Hepatocyte (in vitro differentiated cells): ENCODE measurements at regions not wholly inside any gene's neighbourhood (a gene's known extent, or its start where the extent isn't known, plus 50 kb on each side); places are given as distances from the start of the nearest gene placed in this dataset.

ENCODE experiments used
- DNase-seq: peaks from one replicate; pipeline ENCODE4 v3.0.0-alpha.2; 2016; ENCODE audit warnings: low spot score
- H2AFZ ChIP-seq: fragments of 200-600 bp; sonication (generic); 2 replicates; pipeline ENCODE4 v1.6.0; 2016; ENCODE audit warnings: antibody characterized with exemption, mild to moderate bottlenecking
- H3K27ac ChIP-seq: fragments of 200-600 bp; sonication (generic); 2 replicates; pipeline ENCODE4 v1.5.1; 2016; ENCODE audit warnings: mild to moderate bottlenecking
- H3K27me3 ChIP-seq: fragments of 200-600 bp; sonication (generic); 2 replicates; pipeline ENCODE4 v1.6.1; 2016
- H3K36me3 ChIP-seq: fragments of 200-600 bp; sonication (generic); replicated peaks from 2 replicates; pipeline ENCODE4 v1.5.1; 2016; ENCODE audit warnings: low read depth; ENCODE audit not compliant: insufficient read depth
- H3K4me1 ChIP-seq: fragments of 200-600 bp; sonication (generic); 2 replicates; pipeline ENCODE4 v1.5.1; 2016; ENCODE audit warnings: mild to moderate bottlenecking, moderate library complexity; ENCODE audit not compliant: insufficient read depth
- H3K4me2 ChIP-seq: fragments of 200-600 bp; sonication (generic); 2 replicates; pipeline ENCODE4 v1.6.0; 2016
- H3K4me3 ChIP-seq: fragments of 200-600 bp; sonication (generic); 2 replicates; pipeline ENCODE4 v1.5.1; 2016; ENCODE audit warnings: mild to moderate bottlenecking
- H3K79me2 ChIP-seq: fragments of 200-600 bp; sonication (generic); 2 replicates; pipeline ENCODE4 v1.6.0; 2017; ENCODE audit warnings: mild to moderate bottlenecking
- H3K9me2 ChIP-seq: fragments of 200-600 bp; sonication (generic); replicated peaks from 2 replicates; pipeline ENCODE4 v1.6.0; 2017; ENCODE audit warnings: mild to moderate bottlenecking; ENCODE audit not compliant: insufficient read depth
- H3K9me3 ChIP-seq: fragments of 200-600 bp; sonication (generic); 2 replicates; pipeline ENCODE4 v1.5.1; 2016; ENCODE audit warnings: low read depth, mild to moderate bottlenecking
- H4K20me1 ChIP-seq: fragments of 200-600 bp; sonication (generic); 2 replicates; pipeline ENCODE4 v1.6.0; 2016; ENCODE audit warnings: mild to moderate bottlenecking; ENCODE audit not compliant: insufficient read depth, poor library complexity, severe bottlenecking
- CTCF ChIP-seq: fragments of 200-600 bp; sonication (generic); IDR thresholded peaks from 2 replicates; pipeline ENCODE4 v1.5.1; 2016; ENCODE audit warnings: antibody characterized with exemption, mild to moderate bottlenecking; ENCODE audit not compliant: poor library complexity
- EZH2 ChIP-seq: fragments of 200-600 bp; sonication (generic); IDR thresholded peaks from 2 replicates; pipeline ENCODE4 v1.6.1; 2016; ENCODE audit warnings: antibody characterized with exemption, mild to moderate bottlenecking, borderline replicate concordance
- EZH2phosphoT487 ChIP-seq: fragments of 200-600 bp; sonication (generic); IDR thresholded peaks from one replicate; pipeline ENCODE4 v1.6.1; 2018; ENCODE audit warnings: antibody characterized with exemption, mild to moderate bottlenecking, low read depth, moderate library complexity; ENCODE audit not compliant: unreplicated experiment, severe bottlenecking
- WGBS: methylation state at CpG from one replicate; pipeline ENCODE4 v1.1.6; 2016; ENCODE audit warnings: low lambda C conversion rate; ENCODE audit errors: missing lambda C conversion rate; 5-methylcytosine and 5-hydroxymethylcytosine counted together

GRCh38 chr13:86080340-86080995 is 281.2 kb upstream of the SLITRK6 start:
- no peaks in the 10 kb centered on the region for H3K36me3 ChIP-seq
- H3K4me1 ChIP-seq, result no peaks in the 10 kb centered on the region
- no peaks in the 10 kb centered on the region for H3K27me3 ChIP-seq
- H2AFZ ChIP-seq, result no peak overlapping the region
- H3K4me3 ChIP-seq, result no peak overlapping the region
- no peak for DNase-seq
- H3K79me2 ChIP-seq, result no peaks in the 10 kb centered on the region
- TF ChIP-seq CTCF (no peak), EZH2phosphoT487 (no peak), EZH2 (no peak)
- 83% methylated on average over 2 of the region's 2 CpGs for WGBS
- no peaks in the 10 kb centered on the region for H3K9me2 ChIP-seq
- H3K27ac ChIP-seq, result no peak overlapping the region
- no peaks in the 10 kb centered on the region for H4K20me1 ChIP-seq
- no peak overlapping the region for H3K4me2 ChIP-seq
- no peaks in the 10 kb centered on the region for H3K9me3 ChIP-seq

- Histone ChIP-seq H3K4me1 (no peaks in the 10 kb centered on the region), H3K79me2 (no peaks in the 10 kb centered on the region), H3K27ac (no peak overlapping the region), H4K20me1 (no peaks in the 10 kb centered on the region), H3K4me3 (no peak overlapping the region), H3K36me3 (no peaks in the 10 kb centered on the region), H3K9me2 (no peaks in the 10 kb centered on the region), H3K4me2 (no peak overlapping the region), H3K27me3 (no peaks in the 10 kb centered on the region), H2AFZ (no peak overlapping the region), H3K9me3 (no peaks in the 10 kb centered on the region)
- DNase-seq, result no peak
- TF ChIP-seq EZH2 (no peak), CTCF (no peak), EZH2phosphoT487 (no peak)
- WGBS, result 88% methylated on average over 4 of the region's 4 CpGs
Measured at GRCh38 chr13:86066611-86067365, 267.6 kb upstream of the SLITRK6 start.

- no peak overlapping the region for H2AFZ ChIP-seq
- H3K4me1 ChIP-seq, result no peaks in the 10 kb centered on the region
- H4K20me1 ChIP-seq, result no peaks in the 10 kb centered on the region
- H3K27ac ChIP-seq, result no peak overlapping the region
- no peaks in the 10 kb centered on the region for H3K36me3 ChIP-seq
- H3K9me3 ChIP-seq, result no peaks in the 10 kb centered on the region
- 87% methylated on average over 3 of the region's 3 CpGs for WGBS
- no peak for TF ChIP-seq CTCF
- no peak for DNase-seq
- H3K4me2 ChIP-seq, result no peak overlapping the region
- H3K9me2 ChIP-seq, result no peaks in the 10 kb centered on the region
- no peaks in the 10 kb centered on the region for H3K27me3 ChIP-seq
- H3K79me2 ChIP-seq, result no peaks in the 10 kb centered on the region
- H3K4me3 ChIP-seq, result no peak overlapping the region
Measured at GRCh38 chr13:86052141-86052540, 252.9 kb upstream of the SLITRK6 start.
